Activated naive CD8-positive, alpha-beta T cell treated with anti-CD3 and anti-CD28 coated beads, Interleukin-2, amount 50 U/mL, for 24 hours (primary cell): ENCODE measurements at regions not wholly inside any gene's neighbourhood (a gene's known extent, or its start where the extent isn't known, plus 50 kb on each side); places are given as distances from the start of the nearest gene placed in this dataset.

Source experiments
- ATAC-seq: fragments of 150-1000 bp; cut with Tn5 transposase; one replicate; pipeline ENCODE4 v1.10.0; 2021
- DNase-seq: peaks from one replicate; pipeline ENCODE4 v3.0.0; 2021
- H3K27ac Mint-ChIP-seq: one replicate; pipeline ENCODE4 v1.8.0; 2021; ENCODE audit warnings: mild to moderate bottlenecking, mixed read lengths
- H3K27me3 Mint-ChIP-seq: one replicate; pipeline ENCODE4 v1.8.0; 2021; ENCODE audit warnings: mixed read lengths
- H3K36me3 Mint-ChIP-seq: one replicate; pipeline ENCODE4 v1.8.0; 2021; ENCODE audit warnings: low read depth, mixed read lengths
- H3K4me1 Mint-ChIP-seq: one replicate; pipeline ENCODE4 v1.8.0; 2021; ENCODE audit warnings: mixed read lengths
- H3K4me3 Mint-ChIP-seq: one replicate; pipeline ENCODE4 v1.8.0; 2021; ENCODE audit warnings: mild to moderate bottlenecking, moderate library complexity, mixed read lengths
- H3K9me3 Mint-ChIP-seq: one replicate; pipeline ENCODE4 v1.8.0; 2021; ENCODE audit warnings: mixed read lengths

DNA sequence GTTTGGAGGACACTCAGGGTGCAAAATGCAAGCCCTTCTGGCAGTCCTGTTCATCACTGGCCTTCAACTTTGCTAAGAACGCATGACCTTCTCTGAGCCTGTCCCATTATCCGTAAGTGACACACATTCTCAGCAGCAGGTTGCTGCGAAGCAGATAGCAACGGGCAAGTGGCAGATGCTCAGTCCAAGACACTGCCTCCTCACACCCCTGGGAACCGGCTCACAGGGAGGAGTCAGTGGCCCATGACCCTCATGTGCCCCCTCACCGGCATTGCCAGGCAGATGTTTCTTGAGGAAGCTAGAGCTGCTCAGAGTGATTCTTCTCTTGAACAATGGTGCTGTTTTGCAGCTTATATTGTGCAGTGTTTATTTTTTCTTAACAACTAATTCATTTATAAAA is 737.2 kb upstream of the HS6ST1 start:
- Mint-ChIP-seq H3K27me3 (peaks cover 3% of the 10 kb centered on the region), H3K4me3 (no peak overlapping the region), H3K27ac (no peak overlapping the region), H3K4me1 (no peaks in the 10 kb centered on the region), H3K36me3 (no peaks in the 10 kb centered on the region), H3K9me3 (no peaks in the 10 kb centered on the region)
- no peak for DNase-seq
- ATAC-seq = no peak

DNA sequence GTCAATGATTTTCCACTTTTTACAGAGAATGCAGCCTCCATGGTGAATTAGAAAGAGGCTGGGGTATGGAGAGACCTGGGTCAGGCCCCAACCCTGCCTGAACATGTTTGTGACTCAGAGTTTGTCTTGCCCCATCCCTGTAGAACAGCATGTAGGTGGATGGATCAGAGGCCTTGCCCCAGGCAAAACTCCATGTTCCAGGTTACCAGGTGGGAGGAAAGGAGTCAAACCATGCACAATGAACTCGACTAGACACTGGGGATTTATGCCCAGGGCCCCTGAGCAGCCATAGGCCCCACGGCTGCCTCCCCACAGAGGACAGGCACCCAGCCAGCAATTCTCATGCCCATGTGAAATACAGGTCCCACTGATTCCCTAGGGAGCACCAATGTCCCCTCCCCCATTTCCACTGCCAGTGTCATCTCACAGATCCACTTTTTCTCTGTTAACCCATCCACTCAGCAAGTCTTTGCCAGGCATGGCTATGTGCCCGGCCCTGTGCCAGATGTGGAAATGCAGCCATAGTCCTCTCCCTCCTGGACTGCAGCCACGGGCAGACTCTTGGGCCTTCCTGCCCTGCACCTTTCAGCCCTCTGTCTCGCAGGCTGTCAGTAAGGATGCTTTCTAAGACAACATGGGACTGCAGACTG is 737.8 kb upstream of the HS6ST1 start:
- no peaks in the 10 kb centered on the region for H3K36me3 Mint-ChIP-seq
- H3K27ac Mint-ChIP-seq = no peak overlapping the region
- no peak for DNase-seq
- ATAC-seq = no peak
- H3K4me1 Mint-ChIP-seq = no peaks in the 10 kb centered on the region
- no peaks in the 10 kb centered on the region for H3K9me3 Mint-ChIP-seq
- H3K4me3 Mint-ChIP-seq = no peak overlapping the region
- H3K27me3 Mint-ChIP-seq = peaks cover 3% of the 10 kb centered on the region

DNA sequence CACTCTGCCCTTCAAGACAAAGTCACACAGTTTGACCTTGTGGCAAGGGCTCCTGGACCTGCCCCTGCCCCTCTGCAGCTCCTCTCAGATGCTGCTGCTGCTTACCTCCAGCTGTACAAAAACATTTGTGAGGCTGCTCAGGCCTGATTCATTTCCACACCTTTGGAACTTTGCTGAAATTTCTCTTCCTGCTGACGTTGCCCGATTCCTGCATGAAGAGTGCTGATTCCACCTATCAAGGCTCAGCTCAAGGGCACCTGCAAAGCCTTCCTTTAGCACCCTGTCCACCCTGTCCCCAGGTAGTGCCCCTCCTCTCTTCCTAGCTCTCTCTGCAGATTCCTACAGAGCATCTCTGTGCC is 738.3 kb upstream of the HS6ST1 start:
- ATAC-seq (no peak), DNase-seq (no peak)
- Mint-ChIP-seq H3K27ac (no peak overlapping the region), H3K27me3 (peaks cover 3% of the 10 kb centered on the region), H3K36me3 (no peaks in the 10 kb centered on the region), H3K9me3 (no peaks in the 10 kb centered on the region), H3K4me3 (no peak overlapping the region), H3K4me1 (no peaks in the 10 kb centered on the region)

DNA sequence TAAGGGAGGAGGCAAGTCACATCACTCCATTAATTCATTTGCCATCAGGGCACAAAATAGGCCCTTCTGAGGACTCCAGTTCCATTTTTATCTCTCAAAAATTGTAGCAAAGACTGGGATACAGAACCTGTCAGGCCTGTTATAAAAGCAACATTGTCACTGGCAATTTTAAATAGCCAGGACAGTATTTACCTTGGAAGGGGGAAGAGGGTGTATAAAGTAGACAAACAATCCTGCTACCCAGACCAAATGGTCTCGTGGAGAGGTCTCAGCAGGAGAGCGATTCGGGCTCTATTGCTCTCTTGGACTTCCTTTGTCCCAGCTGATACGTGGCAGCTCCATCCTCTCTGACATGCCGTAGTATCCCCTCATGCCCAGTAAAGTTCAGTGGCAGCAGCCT is 740.3 kb upstream of the HS6ST1 start:
- Mint-ChIP-seq H3K9me3 (no peaks in the 10 kb centered on the region), H3K27ac (no peak overlapping the region), H3K4me1 (no peaks in the 10 kb centered on the region), H3K4me3 (no peak overlapping the region), H3K27me3 (no peaks in the 10 kb centered on the region), H3K36me3 (no peaks in the 10 kb centered on the region)
- no peak for ATAC-seq
- DNase-seq = no peak

DNA sequence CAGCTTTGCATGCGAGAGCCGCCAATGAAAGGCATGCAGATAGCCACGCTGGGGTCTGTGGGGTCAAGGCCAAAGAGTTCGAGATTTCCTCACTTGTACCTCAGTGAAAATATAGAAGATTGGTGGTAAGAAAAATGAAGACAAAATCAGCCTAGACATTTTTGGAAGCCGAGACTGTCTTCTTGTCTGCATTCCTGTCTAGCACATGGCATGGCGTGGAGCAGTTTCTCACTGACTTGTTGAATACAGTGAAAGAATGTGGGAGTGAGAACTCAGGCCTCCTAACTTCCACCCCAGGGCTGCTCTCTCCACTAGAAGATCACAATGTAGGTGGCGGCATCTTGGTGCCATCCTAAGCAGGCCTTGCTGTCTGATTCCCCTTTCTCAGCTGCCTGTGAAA is 740.8 kb upstream of the HS6ST1 start:
- Mint-ChIP-seq H3K4me3 (no peak overlapping the region), H3K27me3 (no peaks in the 10 kb centered on the region), H3K9me3 (no peaks in the 10 kb centered on the region), H3K36me3 (no peaks in the 10 kb centered on the region), H3K27ac (no peak overlapping the region), H3K4me1 (no peaks in the 10 kb centered on the region)
- DNase-seq (no peak), ATAC-seq (no peak)

DNA sequence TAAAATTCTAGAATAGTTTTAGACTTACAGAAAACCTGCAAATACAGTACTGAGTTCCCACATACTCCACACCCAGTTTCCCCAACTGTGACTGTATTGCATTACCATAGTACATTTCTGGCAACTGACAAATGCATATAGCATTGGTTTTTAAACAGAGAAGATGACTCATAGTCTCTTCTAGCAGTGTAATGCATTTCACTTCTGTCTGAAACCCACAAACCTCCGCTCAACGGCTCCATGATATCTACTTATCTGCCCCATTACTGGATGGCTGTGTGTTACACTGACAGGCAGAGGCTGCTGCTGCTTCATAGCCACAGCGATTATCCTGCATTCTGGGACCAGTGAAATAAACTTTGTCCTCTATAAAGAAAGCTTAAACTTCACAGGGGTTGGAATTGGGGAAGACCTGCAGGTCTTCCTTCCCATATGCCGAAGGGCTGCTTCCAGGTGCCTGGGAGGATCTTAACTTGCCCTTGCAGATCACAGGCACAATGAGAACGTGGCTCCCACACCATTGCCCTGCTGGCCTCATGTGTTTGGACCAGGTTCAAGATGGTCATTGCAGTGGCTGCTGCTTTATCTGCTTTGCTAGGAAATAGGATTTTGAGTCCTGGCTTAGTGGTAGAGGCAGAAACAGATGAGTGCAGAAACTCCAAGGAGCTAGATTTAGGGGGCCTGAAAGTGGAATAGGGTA is 742.6 kb upstream of the HS6ST1 start:
- Mint-ChIP-seq H3K27me3 (no peaks in the 10 kb centered on the region), H3K36me3 (no peaks in the 10 kb centered on the region), H3K4me1 (no peaks in the 10 kb centered on the region), H3K9me3 (no peaks in the 10 kb centered on the region), H3K4me3 (no peak overlapping the region), H3K27ac (no peak overlapping the region)
- no peak for ATAC-seq
- DNase-seq = no peak

DNA sequence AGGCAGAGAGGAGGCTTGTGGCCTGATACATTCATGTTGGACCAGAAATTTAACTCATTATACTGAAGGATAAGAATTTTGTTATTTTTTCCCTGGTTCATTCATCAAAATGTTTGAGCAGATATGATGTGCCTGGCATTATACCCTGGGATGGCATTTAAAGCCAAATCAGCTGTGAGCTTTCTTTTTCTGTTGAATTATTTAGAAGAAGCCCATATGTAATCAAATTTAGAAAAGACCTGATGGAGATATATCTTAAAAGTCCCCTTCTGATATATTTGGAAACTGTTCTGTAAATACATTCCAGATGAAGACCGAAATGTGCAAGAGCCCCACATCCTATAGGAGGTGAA is 743.1 kb upstream of the HS6ST1 start:
- no peaks in the 10 kb centered on the region for H3K27me3 Mint-ChIP-seq
- no peaks in the 10 kb centered on the region for H3K4me1 Mint-ChIP-seq
- no peak overlapping the region for H3K4me3 Mint-ChIP-seq
- no peak overlapping the region for H3K27ac Mint-ChIP-seq
- no peaks in the 10 kb centered on the region for H3K36me3 Mint-ChIP-seq
- no peaks in the 10 kb centered on the region for H3K9me3 Mint-ChIP-seq
- ATAC-seq = no peak
- no peak for DNase-seq

DNA sequence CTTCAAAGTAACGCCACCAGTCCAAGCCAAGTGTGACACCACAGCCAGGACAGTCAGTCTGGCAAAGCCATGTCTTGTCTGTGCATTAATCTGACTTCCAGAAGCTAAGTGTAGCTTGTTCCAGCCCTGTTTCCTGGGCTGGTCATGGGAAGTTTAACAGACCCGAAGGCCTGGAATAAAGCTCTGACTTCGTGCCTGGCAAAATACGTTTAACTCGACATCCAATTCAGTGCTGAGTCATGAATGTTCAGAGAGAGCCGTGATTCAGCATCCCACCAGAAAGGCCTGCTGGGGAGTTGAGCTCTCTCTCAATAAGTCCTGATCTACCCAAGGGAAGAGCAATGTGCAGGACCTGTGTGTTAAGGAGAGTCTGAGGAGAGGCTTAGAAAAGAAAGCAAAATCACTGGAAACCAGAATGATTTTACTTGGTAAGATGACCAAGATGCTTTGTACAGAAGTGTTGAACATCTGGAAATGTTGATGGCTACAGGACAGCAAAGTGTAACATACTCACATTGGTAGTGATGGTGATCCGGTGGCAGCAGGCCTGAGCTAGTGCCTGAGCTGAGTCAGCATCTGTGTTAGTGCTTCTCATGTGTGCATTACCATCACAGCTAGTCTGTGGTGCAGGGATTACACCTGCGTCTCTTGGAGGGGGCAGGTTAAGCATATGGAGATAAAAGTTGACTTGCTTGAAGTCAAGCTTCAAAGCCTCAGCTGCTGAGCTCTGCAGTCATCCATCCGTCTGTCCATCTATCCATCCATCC is 743.7 kb upstream of the HS6ST1 start:
- Mint-ChIP-seq H3K4me1 (no peaks in the 10 kb centered on the region), H3K9me3 (no peaks in the 10 kb centered on the region), H3K27ac (no peak overlapping the region), H3K27me3 (no peaks in the 10 kb centered on the region), H3K36me3 (no peaks in the 10 kb centered on the region), H3K4me3 (no peak overlapping the region)
- ATAC-seq (no peak), DNase-seq (no peak)

DNA sequence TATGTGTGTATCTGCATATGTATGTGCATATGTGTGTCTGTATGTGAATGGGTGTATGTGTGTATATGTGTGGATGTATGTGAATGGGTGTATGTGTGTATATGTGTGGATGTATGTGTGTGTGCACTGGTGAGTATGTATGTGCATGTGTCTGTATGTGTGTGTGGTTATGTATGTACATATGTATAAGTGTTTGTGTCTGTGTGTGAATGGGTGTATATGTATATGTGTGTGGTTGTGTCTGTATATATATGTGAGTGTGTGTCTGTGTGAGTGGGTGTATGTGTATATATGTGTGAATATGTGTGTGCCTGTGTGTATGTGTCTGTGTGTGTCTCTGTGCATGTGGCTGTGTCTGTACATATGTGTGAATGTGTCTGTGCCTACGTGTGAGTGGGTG is 748.4 kb upstream of the HS6ST1 start:
- no peaks in the 10 kb centered on the region for H3K27me3 Mint-ChIP-seq
- ATAC-seq (no peak), DNase-seq (no peak)

DNA sequence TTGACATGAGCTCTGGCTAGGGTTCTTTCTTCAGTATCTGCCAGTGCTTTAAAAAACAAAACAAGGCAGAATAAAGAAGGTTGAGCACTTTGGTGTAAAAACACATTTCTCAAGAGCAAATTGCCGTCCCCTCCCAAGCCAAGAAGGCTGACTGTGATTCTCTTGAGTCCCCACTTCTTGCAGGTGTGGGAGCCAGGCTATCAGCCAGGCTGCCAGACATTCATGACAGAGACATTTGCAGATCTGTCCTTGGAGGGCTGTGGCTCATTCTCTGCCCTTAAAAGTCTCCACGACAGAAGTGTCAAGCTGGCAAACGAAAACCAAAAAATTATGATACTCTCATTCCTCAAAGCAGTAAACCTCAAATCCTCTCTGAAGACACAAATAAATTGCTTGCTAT is 749.3 kb upstream of the HS6ST1 start:
- H3K27me3 Mint-ChIP-seq = no peaks in the 10 kb centered on the region
- H3K36me3 Mint-ChIP-seq = no peaks in the 10 kb centered on the region
- H3K4me1 Mint-ChIP-seq = no peaks in the 10 kb centered on the region
- no peak overlapping the region for H3K27ac Mint-ChIP-seq
- DNase-seq = no peak
- no peak overlapping the region for H3K4me3 Mint-ChIP-seq
- H3K9me3 Mint-ChIP-seq = no peaks in the 10 kb centered on the region
- ATAC-seq = no peak

More for the DNA sequence above, 748.4 kb upstream of the HS6ST1 start:
- Mint-ChIP-seq H3K9me3 (no peaks in the 10 kb centered on the region), H3K4me1 (no peaks in the 10 kb centered on the region), H3K4me3 (no peak overlapping the region), H3K27ac (no peak overlapping the region), H3K36me3 (no peaks in the 10 kb centered on the region)

DNA sequence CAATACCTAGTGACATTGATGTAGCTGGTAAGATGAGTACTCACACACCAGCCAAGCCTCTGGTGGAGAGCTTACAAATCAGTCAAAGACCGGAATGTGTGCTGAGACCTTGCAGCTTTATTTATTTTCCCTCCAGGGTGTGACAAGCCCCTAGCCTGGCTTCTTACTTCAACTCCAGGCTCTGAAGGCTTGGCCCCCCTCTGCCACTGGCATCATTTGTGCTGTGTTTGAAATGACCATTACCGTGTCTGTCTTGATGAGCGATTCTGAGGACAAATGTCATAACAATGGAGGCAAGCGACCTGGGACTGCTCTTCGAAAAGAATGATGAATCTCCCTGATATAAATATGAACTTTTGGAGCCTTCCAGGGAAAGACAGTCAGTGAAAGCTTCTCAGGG is 749.9 kb upstream of the HS6ST1 start:
- DNase-seq = no peak
- Mint-ChIP-seq H3K36me3 (no peaks in the 10 kb centered on the region), H3K4me3 (no peak overlapping the region), H3K27me3 (no peaks in the 10 kb centered on the region), H3K27ac (no peak overlapping the region), H3K9me3 (no peaks in the 10 kb centered on the region), H3K4me1 (no peaks in the 10 kb centered on the region)
- ATAC-seq = no peak

DNA sequence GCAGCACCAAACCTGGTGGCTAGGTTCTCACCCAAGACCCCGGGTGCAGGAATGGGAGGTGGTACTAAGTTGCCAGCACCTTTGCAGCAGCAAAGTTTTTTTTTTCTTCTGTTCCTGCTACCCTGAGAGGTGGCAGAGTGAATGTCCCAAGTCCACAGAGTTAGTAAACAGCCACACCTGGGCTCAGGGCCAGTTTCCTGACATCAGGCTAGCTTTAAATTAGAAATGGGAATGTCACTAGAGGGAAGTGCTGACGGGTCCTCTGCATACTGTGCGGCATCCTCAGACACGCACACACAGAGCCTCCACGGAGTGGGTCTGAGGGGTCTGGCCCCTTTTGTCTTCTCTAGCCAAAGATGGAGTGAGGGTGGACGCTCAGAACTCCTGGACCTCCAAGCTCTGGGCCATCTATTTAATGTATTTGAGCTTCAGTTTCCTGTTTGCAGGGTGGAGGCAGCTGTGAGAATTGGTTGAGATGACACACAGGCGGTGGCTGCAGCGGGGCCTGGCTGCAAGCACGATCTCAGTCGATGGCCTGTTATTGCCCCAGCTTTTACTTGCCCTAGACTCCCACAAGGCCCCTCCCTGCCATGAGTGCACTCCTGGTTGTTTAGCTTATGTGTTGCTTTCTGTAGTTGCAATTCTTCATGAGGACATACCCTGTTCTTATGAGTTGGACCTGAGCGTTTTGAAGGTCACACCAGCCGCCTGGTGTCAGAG is 751.4 kb upstream of the HS6ST1 start:
- no peak overlapping the region for H3K27ac Mint-ChIP-seq
- DNase-seq (no peak), ATAC-seq (no peak)
- no peaks in the 10 kb centered on the region for H3K27me3 Mint-ChIP-seq
- no peaks in the 10 kb centered on the region for H3K9me3 Mint-ChIP-seq
- H3K4me1 Mint-ChIP-seq = no peaks in the 10 kb centered on the region
- no peaks in the 10 kb centered on the region for H3K36me3 Mint-ChIP-seq
- H3K4me3 Mint-ChIP-seq = no peak overlapping the region

DNA sequence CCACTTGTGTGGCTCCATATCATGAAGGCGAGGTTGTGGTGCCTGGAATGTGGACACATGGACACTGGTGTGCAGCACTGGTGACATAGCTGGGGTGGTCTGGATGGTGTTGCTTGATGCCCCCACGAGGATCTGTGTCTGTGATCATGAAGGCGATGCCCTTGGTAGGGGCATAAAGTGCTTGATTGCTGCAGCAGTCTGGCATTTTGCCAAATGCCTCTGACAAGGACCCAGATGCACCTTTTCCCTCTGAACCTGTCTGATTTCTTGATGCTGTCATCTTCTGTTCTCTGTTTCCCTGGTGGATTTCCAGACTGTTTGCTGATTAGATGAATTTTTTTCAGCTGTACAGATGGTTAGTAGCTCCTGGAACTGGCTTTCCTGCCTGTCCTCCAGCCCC is 752.0 kb upstream of the HS6ST1 start:
- Mint-ChIP-seq H3K27me3 (no peaks in the 10 kb centered on the region), H3K36me3 (no peaks in the 10 kb centered on the region), H3K4me3 (no peak overlapping the region), H3K27ac (no peak overlapping the region), H3K4me1 (no peaks in the 10 kb centered on the region), H3K9me3 (no peaks in the 10 kb centered on the region)
- DNase-seq (no peak), ATAC-seq (no peak)

DNA sequence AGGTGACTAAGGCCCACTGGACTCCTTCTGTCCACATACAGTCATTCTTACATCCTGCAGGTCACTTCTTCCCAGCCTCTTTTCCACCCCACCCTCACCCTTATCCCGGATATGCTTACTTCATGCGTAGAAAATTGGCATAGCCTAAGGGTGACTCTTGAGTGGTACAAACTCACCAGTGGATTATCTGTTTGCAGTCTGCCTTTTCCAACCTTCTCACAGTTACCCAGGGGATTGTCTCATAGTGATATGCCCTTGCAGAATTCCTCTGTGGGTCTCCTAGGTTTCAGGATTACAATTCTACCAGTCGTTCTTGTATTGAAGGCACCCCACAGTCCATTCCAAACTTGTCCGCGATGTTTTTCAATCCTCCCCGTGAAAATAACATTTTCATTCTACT is 752.9 kb upstream of the HS6ST1 start:
- no peak for DNase-seq
- H3K9me3 Mint-ChIP-seq = no peaks in the 10 kb centered on the region
- H3K36me3 Mint-ChIP-seq = no peaks in the 10 kb centered on the region
- H3K4me1 Mint-ChIP-seq = no peaks in the 10 kb centered on the region
- no peaks in the 10 kb centered on the region for H3K27me3 Mint-ChIP-seq
- H3K4me3 Mint-ChIP-seq = no peak overlapping the region
- no peak overlapping the region for H3K27ac Mint-ChIP-seq
- ATAC-seq = no peak
